ENCODE measurements at regions not wholly inside any gene's neighbourhood (a gene's known extent, or its start where the extent isn't known, plus 50 kb on each side); places are given as distances from the start of the nearest gene placed in this dataset.

- no peak for TF ChIP-seq POLR2A (IDR thresholded peaks at IDR 0.05; ENCODE audit: low read depth, low read length)
- no peak for TF ChIP-seq POLR2AphosphoS5 (IDR thresholded peaks at IDR 0.05; ENCODE audit: low read depth, low read length)
- TF ChIP-seq TAF1 (IDR thresholded peaks at IDR 0.05; ENCODE audit: borderline replicate concordance, low read depth, low read length), result no peak
Measured at GRCh38 chr4:124230268-124230667, 482.3 kb downstream of the ANKRD50 start.

Data from GM12892 (cell line).